Loucy (cell line): ENCODE measurements at regions not wholly inside any gene's neighbourhood (a gene's known extent, or its start where the extent isn't known, plus 50 kb on each side); places are given as distances from the start of the nearest gene placed in this dataset.

Experiments
- H2AFZ ChIP-seq: fragments of 200-600 bp; sonication (generic); 2 replicates; pipeline ENCODE4 v1.6.0; 2016; ENCODE audit warnings: antibody characterized with exemption, mild to moderate bottlenecking, low read length, moderate library complexity
- H3F3A ChIP-seq: fragments of 200-600 bp; 2 replicates; pipeline ENCODE4 v1.6.0; 2016; ENCODE audit warnings: antibody characterized with exemption, low read depth, mild to moderate bottlenecking
- H3K27me3 ChIP-seq: fragments of 200-600 bp; sonication (generic); 2 replicates; pipeline ENCODE4 v1.6.1; 2014; ENCODE audit warnings: low read length, mild to moderate bottlenecking; ENCODE audit not compliant: insufficient read depth, poor library complexity, severe bottlenecking
- H3K36me3 ChIP-seq: fragments of 200-600 bp; sonication (generic); 2 replicates; pipeline ENCODE4 v1.6.1; 2016; ENCODE audit warnings: low read length; ENCODE audit not compliant: insufficient read depth
- H3K4me1 ChIP-seq: fragments of 200-600 bp; sonication (generic); 2 replicates; pipeline ENCODE4 v1.5.1; 2014; ENCODE audit warnings: low read length, mild to moderate bottlenecking; ENCODE audit not compliant: insufficient read depth, poor library complexity, severe bottlenecking
- H3K4me2 ChIP-seq: fragments of 200-600 bp; sonication (generic); 2 replicates; pipeline ENCODE4 v1.6.0; 2014; ENCODE audit warnings: antibody characterized with exemption, low read length, low read depth, mild to moderate bottlenecking; ENCODE audit not compliant: poor library complexity, severe bottlenecking
- H3K4me3 ChIP-seq: fragments of 200-600 bp; sonication (generic); 2 replicates; pipeline ENCODE4 v1.5.1; 2014; ENCODE audit warnings: low read length, mild to moderate bottlenecking, mixed read lengths; ENCODE audit not compliant: poor library complexity, severe bottlenecking
- H3K79me2 ChIP-seq: fragments of 200-600 bp; sonication (generic); 2 replicates; pipeline ENCODE4 v1.6.1; 2014; ENCODE audit warnings: low read length; ENCODE audit not compliant: insufficient read depth
- H3K9ac ChIP-seq: fragments of 200-600 bp; sonication (generic); 2 replicates; pipeline ENCODE4 v1.6.0; 2014; ENCODE audit warnings: mild to moderate bottlenecking, low read depth, low read length, moderate library complexity; ENCODE audit not compliant: poor library complexity, severe bottlenecking
- H3K9me2 ChIP-seq: fragments of 200-600 bp; sonication (generic); replicated peaks from 2 replicates; pipeline ENCODE4 v1.6.1; 2016; ENCODE audit warnings: low read depth, low read length, mixed read lengths
- H3K9me3 ChIP-seq: fragments of 200-600 bp; sonication (generic); 2 replicates; pipeline ENCODE4 v1.6.1; 2014; ENCODE audit warnings: mild to moderate bottlenecking, antibody characterized with exemption, low read length, low read depth; ENCODE audit not compliant: insufficient read depth
- H4K20me1 ChIP-seq: fragments of 200-600 bp; sonication (generic); 2 replicates; pipeline ENCODE4 v1.6.0; 2014; ENCODE audit warnings: antibody characterized with exemption, low read length, mild to moderate bottlenecking; ENCODE audit not compliant: insufficient read depth, poor library complexity, severe bottlenecking
- EZH2phosphoT487 ChIP-seq: fragments of 200-600 bp; IDR thresholded peaks from 2 replicates; pipeline ENCODE4 v1.6.1; 2018; ENCODE audit warnings: antibody characterized with exemption, mild to moderate bottlenecking, moderate library complexity, borderline replicate concordance
- TF ChIP-seq, protein P1 (sequence below): fragments of 200-600 bp; sonication (generic); conservative IDR thresholded peaks from 2 replicates; pipeline ENCODE4 v1.5.1; 2014; ENCODE audit warnings: mild to moderate bottlenecking, antibody characterized with exemption, low read length

DNA sequence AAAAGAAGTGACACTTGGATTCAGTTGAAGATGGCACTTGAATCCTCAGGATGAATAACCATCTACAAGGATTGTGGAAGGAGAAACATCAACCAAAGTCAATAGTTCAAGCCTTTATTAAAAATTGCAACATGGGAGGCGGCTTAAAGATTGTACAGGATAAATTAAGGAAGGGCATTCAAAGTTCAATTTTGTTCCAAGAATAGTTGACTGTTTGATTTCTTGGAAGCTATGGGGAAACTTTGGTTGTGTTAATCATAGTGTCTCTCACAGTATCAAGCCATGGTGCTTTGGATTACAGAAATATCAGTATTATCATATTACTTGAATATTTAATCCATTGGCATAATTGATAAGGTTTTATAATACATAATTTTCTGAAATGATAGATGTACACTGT, 1844.3 kb downstream of the MAT2B start:
- Histone ChIP-seq H3K9me2 (no peaks in the 10 kb centered on the region), H3K4me1 (no peaks in the 10 kb centered on the region), H2AFZ (no peak overlapping the region), H3K27me3 (no peaks in the 10 kb centered on the region), H3K4me3 (no peak overlapping the region), H3K4me2 (no peak overlapping the region), H3F3A (no peaks in the 10 kb centered on the region), H3K79me2 (no peaks in the 10 kb centered on the region), H3K36me3 (no peaks in the 10 kb centered on the region), H3K9me3 (no peaks in the 10 kb centered on the region), H3K9ac (no peak overlapping the region), H4K20me1 (no peaks in the 10 kb centered on the region)
- TF ChIP-seq, protein P1, sequence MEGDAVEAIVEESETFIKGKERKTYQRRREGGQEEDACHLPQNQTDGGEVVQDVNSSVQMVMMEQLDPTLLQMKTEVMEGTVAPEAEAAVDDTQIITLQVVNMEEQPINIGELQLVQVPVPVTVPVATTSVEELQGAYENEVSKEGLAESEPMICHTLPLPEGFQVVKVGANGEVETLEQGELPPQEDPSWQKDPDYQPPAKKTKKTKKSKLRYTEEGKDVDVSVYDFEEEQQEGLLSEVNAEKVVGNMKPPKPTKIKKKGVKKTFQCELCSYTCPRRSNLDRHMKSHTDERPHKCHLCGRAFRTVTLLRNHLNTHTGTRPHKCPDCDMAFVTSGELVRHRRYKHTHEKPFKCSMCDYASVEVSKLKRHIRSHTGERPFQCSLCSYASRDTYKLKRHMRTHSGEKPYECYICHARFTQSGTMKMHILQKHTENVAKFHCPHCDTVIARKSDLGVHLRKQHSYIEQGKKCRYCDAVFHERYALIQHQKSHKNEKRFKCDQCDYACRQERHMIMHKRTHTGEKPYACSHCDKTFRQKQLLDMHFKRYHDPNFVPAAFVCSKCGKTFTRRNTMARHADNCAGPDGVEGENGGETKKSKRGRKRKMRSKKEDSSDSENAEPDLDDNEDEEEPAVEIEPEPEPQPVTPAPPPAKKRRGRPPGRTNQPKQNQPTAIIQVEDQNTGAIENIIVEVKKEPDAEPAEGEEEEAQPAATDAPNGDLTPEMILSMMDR, result no peak
- no peak for TF ChIP-seq EZH2phosphoT487

DNA sequence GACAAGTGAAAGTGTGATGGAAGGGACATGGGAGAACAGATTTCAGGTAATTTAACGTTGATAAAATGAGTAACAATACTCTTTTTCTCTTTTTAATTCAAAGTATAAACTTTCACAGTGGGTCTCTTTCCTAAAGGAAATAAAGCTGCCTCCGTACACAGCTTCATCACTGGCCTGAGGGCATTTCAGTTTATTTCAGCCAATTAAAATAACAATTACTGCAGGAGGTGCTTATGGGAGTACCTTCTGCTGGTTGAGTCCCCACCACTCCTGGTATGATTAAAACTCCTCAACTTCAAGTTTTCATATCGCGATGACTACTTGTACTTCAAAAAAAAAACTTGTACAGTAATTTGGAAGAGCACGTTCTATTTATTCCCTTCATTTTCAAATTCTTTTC, 1845.9 kb downstream of the MAT2B start:
- Histone ChIP-seq H3K79me2 (no peaks in the 10 kb centered on the region), H3K9ac (no peak overlapping the region), H3K4me1 (no peaks in the 10 kb centered on the region), H2AFZ (no peak overlapping the region), H3K9me2 (no peaks in the 10 kb centered on the region), H3K4me2 (no peak overlapping the region), H3F3A (no peaks in the 10 kb centered on the region), H4K20me1 (no peaks in the 10 kb centered on the region), H3K9me3 (no peaks in the 10 kb centered on the region), H3K27me3 (no peaks in the 10 kb centered on the region), H3K4me3 (no peak overlapping the region), H3K36me3 (no peaks in the 10 kb centered on the region)
- TF ChIP-seq, protein P1, result no peak
- no peak for TF ChIP-seq EZH2phosphoT487

DNA sequence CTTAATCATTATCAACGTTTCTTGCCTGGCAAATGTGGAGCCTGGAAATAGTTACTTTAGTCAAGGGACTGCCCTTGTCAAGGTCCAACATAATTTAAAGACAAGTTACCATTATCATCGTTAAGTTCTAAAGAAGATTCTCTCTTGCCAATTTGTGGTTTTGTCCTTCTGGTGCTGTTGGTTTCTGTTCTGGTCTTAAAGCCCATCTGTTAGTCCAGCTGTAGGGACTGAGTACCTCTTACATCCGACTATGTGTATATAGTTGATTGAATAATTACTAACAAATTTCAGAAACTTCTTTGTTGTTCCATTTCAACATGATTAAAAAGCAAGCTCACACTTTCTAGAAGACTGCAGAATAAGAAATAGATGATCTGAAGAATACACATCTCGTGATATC, 1854.9 kb downstream of the MAT2B start:
- no peaks in the 10 kb centered on the region for H3K9me3 ChIP-seq
- H3K4me3 ChIP-seq, result no peak overlapping the region
- TF ChIP-seq, protein P1, result no peak
- TF ChIP-seq EZH2phosphoT487, result no peak
- H3K4me2 ChIP-seq, result no peak overlapping the region
- H3K79me2 ChIP-seq, result no peaks in the 10 kb centered on the region
- H3F3A ChIP-seq, result no peaks in the 10 kb centered on the region
- no peak overlapping the region for H3K9ac ChIP-seq
- H3K9me2 ChIP-seq, result no peaks in the 10 kb centered on the region
- H3K4me1 ChIP-seq, result no peaks in the 10 kb centered on the region
- H3K27me3 ChIP-seq, result no peaks in the 10 kb centered on the region
- H2AFZ ChIP-seq, result no peak overlapping the region
- no peaks in the 10 kb centered on the region for H3K36me3 ChIP-seq
- no peaks in the 10 kb centered on the region for H4K20me1 ChIP-seq
